ENCODE measurements at regions not wholly inside any gene's neighbourhood (a gene's known extent, or its start where the extent isn't known, plus 50 kb on each side); places are given as distances from the start of the nearest gene placed in this dataset.

DNA sequence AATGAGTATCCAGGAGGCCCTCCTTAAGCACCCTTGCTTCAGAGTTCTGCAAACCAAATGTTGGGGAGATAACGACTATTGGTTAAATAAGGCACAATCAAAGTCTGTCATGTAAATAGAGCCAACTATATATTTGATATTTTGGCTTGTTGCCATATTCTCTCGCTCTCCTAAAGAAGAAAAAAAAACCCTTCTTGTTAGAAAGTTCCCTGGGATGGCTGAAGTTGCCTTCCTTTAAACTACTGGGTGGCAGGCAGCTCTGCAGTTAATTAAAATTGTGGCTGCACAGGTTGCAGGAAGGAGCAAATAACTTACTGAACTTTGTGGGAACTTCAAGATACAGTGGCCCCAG, 227.0 kb upstream of the ANKRD55 start:
- no peak for TF ChIP-seq POLR2AphosphoS5 (IDR thresholded peaks at IDR 0.05; ENCODE audit: low read depth, low read length)
- TF ChIP-seq POLR2A (IDR thresholded peaks at IDR 0.05; ENCODE audit: low read depth, low read length): no peak
- no peak for TF ChIP-seq TAF1 (IDR thresholded peaks at IDR 0.05; ENCODE audit: borderline replicate concordance, low read depth, low read length)
